ENCODE measurements at regions not wholly inside any gene's neighbourhood (a gene's known extent, or its start where the extent isn't known, plus 50 kb on each side); places are given as distances from the start of the nearest gene placed in this dataset.

DNA sequence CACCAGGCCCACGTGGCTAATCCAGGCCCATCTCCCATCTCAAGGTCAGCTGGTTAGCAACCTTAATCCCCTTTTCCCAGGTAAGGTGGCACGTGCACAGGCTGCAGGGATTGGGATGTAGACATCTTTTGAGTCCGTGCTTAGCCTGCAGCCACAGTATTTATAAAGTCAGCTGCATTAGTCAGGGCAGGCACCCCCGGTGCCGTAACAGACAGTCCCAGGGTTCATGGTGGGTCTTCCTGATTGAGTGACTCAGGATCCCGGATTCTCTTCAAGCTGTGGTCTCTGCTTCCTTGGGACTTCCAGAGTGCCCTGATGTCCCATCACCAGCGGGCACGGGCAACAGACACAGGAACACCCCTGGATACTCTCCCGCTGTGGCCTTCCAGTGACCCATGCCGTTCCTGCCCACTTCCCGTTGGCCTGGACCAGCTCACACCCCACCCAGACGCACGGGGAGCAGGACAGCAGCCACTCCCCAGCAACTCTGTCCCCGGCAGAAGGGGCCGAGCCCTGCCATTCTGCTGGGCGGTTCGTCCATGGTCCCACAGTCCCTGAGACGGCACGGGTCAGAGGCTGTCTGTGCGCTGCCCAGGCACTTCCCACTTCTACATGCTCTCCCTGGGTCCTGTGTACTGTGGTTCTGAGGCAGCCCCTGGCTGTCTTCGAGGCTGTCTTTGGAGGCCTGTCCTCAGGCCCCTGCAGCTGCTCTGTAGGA lies 248.6 kb upstream of the GSE1 start:
- no peak for TF ChIP-seq POLR2A (IDR thresholded peaks at IDR 0.05; ENCODE audit: low read depth, low read length)
- TF ChIP-seq CTCF (conservative IDR thresholded peaks at IDR 0.05; ENCODE audit: low read depth, low read length) = no peak
- TF ChIP-seq RFX5 (IDR thresholded peaks at IDR 0.05; ENCODE audit: low read depth, low read length) = no peak
- TF ChIP-seq RAD21 (IDR thresholded peaks at IDR 0.05; ENCODE audit: low read length) = no peak
- no peak for TF ChIP-seq CEBPB (IDR thresholded peaks at IDR 0.05; ENCODE audit: low read depth, low read length)
- no peak for TF ChIP-seq MXI1 (IDR thresholded peaks at IDR 0.05; ENCODE audit: borderline replicate concordance, low read depth, low read length)
- TF ChIP-seq BHLHE40 (IDR thresholded peaks at IDR 0.05; ENCODE audit: low read depth, low read length) = no peak
- TF ChIP-seq, protein P1, sequence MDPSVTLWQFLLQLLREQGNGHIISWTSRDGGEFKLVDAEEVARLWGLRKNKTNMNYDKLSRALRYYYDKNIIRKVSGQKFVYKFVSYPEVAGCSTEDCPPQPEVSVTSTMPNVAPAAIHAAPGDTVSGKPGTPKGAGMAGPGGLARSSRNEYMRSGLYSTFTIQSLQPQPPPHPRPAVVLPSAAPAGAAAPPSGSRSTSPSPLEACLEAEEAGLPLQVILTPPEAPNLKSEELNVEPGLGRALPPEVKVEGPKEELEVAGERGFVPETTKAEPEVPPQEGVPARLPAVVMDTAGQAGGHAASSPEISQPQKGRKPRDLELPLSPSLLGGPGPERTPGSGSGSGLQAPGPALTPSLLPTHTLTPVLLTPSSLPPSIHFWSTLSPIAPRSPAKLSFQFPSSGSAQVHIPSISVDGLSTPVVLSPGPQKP (IDR thresholded peaks at IDR 0.05; ENCODE audit: borderline replicate concordance, low read depth, low read length) = no peak

Measured in IMR-90 (cell line).